HG03097 (cell line): ENCODE measurements at regions not wholly inside any gene's neighbourhood (a gene's known extent, or its start where the extent isn't known, plus 50 kb on each side); places are given as distances from the start of the nearest gene placed in this dataset.

ENCODE experiments used
- ATAC-seq: cut with Tn5 transposase; IDR thresholded peaks from one replicate; pipeline ENCODE4 v1.9.1; 2021; ENCODE audit not compliant: unreplicated experiment, low FRiP score

DNA sequence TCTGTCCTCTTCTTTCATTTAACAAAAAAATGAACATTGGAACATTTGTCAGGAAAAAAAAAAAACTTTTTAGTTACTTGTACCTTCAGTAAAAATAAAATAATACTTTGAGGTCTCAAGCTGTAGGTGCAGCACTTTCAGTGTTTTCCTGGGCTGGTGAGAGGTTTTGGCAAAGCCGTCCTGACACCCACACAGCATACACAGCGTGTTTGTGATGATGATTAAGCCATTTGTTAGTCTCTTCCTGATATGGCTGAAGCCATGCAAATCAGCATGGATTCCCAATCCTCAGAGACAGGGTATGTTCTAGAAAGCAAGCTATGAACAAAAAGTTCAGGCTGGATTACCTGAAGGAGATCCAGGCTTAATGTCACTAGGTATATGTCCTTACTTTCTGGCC, 236.8 kb downstream of the ZNF516 start:
- no peak for ATAC-seq

DNA sequence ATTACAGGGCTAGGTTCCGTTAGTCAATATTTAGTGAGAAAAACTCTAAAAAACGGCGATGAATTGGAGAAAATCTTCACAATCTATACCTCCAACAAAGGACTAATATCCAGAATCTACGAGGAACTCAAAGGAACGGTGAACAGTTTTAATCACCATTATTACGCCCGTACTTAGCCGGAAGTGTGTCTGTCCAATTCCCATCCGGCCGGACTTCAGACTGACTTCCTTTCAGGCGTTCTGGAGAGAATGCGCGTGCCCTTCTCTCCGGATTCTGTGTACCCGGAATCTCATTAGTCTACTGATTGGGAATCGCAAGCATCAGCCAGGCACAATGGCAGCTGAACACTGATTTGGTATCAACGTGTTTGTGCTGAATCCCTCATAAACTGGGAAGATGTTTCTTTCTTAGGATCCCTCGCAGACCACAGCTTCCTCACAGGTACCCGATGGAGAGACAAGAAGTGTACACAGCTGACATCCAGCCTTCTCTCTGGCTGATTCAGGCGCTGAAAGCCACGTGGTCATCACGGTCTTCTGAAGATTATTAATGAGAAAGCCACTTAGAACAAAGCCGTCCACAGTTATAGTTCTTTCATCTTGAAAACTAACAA, 239.9 kb downstream of the ZNF516 start:
- no peak for ATAC-seq

DNA sequence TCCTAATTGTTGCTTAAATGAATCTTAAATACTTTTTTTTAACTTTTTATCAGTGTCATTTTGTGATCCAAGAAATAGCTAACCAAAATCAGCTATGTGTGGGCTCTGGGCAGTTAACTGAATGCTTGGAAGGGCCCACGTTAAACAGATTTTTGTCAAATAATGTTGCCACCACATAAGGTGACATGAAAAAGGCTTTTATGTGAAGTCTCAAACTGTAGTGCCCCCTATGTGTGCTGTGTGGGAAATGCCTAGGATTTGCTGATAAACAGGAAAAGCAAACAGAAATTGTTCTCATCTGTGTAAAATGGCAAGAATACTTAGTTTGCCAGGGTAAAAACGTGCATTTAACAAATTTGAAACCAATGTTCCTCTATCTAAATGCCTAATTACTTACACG, 242.2 kb downstream of the ZNF516 start:
- ATAC-seq: no peak

DNA sequence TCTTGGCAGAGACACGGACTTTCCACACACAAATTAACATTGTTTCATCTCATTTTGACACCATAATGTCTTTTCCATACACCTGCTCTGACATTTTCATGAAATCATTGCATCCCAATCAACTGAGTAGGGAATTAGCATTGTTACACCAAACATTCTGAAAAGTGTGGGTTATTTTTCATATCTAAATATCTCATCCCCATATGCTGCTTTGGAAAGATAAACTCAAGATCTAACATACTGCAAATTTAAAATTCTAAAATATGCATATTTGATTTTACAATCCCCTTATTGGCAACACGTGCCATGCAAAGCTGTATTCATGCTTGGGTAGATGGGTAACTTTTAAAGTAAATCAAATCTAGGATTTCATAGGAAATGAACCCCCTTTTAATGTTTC, 242.9 kb downstream of the ZNF516 start:
- ATAC-seq: no peak

DNA sequence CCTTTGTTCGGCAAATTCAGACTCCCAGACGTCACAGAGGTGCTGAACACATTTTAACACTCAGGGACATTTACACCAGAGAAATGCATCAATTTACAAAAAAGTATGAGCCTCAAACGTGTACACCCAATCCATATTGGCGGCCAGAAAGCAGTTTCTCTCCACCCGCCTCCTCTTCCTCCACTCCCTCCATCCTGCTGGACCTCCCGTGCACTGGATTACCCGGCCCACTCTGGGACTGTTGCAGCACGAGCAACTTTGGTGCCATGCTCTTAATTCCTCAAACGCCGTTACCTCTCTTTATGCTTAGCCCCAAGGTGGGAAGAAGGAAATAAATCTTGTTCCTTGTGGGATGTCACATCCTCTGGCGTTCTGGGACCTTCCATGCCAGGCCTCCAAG, 243.4 kb downstream of the ZNF516 start:
- no peak for ATAC-seq

DNA sequence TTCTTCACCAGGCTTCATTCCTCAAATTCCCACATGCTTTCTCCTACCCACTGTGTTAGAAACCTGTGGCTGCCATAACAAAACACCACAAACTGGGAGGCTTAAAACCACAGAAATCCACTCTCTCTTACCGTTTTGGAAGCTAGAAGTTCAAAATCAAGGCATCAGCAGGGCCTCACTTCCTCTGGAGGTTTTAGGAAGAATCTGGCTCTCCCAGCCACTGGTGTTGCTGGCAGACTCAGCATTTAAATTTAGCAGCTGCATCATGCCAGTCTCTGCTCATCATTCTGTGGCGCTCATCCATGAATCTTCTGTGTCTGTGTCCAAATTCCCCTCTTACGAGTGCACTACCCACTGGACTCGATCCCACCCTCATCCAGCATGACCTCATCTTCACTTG, 248.5 kb downstream of the ZNF516 start:
- no peak for ATAC-seq

DNA sequence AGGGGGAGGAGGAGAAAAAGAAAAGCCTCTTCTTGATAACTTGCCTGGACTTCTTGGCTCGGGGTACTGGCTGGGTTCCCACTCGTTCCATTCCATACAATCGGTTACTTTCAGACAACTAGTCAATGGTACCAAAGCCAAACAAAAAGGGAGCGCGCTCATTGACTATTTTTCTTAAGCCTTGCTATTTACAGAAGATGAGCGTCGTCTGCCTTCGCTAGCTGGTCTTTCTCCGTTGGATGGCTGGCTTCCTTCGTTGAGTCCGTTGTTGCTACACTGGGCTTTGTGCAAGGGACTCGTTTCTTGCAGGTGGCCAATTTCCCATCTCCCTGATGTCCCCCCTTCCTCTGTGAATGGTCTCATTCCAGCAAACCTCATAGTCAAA, 260.4 kb downstream of the ZNF516 start:
- ATAC-seq: no peak

DNA sequence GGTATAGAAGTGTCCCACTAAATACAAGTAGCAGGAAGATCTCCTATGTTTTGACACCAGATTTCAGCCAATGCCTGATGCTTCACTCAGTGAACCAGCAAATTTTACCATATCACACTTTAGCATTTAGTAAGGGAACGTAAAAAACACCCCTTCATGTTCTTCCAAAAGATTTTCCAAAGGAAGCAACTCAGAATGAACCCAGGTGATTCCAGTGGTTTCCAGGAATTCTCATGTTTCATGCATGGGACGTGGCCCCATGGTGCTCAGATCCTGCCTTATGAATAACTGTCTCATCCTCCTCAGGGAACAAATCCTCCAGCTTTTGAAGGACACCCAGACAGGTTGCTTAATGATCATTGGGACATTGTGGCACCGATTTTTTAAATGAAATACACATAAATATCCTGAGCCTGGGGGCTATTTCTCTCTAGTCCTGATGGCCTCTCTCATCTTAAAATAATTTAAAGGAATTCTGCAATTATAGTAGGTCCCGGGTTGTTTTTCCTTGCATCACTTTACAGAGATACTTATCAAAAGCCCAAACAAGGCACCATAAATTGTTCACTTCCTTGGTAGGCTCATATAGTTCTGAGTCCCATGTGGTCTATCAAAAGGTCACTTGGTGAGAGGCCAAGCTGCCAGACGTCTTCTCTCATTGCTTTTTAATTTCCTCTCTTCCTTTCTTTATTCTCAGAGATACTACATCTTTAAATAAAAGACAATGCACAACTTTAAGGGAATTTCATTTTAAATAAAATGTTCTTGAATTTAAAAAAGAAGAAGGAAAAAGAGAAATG, 261.0 kb downstream of the ZNF516 start:
- ATAC-seq: no peak

DNA sequence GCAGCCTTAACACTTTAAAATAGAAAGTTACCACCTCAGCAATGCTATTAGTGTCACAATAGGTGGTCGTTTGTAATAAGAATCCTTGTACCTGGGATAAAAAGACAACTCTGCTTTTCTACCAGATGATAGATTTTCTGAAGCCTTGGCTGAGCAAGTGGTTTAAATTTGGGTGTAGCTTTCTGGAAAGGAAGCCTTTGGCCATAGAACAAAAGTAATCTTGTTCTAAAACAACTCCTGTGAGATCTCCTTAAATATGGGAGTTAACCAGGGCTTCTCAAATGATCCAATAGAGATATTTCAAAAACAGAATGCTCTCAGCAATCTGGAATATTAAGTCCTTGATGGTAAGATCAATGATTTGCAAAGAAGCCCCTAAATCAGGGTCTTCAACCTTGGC, 261.6 kb downstream of the ZNF516 start:
- ATAC-seq: no peak

DNA sequence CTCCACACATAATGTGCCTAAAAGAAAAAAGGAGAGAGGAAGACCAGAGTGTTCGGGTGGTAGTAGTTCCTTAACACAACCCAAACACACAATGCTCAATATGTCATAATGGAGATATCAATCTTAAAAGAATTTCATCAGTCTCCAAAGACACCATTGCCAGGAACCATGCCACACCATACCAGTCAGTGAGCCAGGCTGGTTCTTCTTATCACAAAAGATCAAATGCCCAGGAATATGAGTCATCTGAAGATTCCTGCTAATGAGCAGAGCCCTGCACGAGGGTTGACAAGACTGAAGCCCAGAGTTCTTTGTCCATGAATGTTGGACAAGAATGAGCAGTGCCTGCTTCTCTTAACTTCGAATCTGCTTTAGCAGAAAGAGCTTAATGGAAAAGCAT, 262.3 kb downstream of the ZNF516 start:
- ATAC-seq: no peak

DNA sequence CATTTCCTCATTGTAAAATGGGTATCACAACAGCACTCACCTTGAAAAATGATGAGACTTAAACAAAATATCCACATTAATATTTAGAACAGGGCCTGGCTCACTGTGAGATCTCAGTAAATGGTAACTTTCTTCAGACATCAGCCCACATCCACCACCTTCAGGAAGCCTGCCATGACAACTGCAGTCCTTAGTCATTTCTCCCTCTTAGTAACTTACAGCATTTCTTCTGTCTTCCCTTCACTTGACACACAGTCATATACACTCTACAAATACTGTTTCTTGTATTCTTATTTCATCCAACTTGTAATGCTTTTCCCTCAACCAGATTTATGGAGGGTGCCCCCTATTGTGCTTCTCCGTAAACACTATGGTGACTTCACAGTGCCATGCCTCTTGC, 263.0 kb downstream of the ZNF516 start:
- no peak for ATAC-seq

DNA sequence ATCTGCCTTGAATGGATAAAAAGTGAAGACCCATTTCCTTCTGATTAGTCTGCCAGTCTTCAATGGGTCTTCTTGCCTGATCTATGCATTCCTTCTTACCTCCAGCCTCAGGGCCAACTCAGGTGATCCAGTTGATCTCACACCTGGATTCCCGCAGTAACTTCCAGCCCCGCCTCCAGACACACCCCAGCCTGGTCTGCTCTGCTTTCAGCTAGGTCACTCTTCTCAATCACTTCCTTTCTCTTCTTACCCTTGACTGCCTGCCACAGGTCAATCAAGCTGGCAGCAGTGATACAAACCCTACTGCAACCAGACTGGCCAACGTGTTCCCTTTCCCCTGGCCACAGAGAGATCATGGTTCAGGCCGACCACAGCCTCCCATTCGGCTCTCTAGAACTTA, 263.6 kb downstream of the ZNF516 start:
- no peak for ATAC-seq

DNA sequence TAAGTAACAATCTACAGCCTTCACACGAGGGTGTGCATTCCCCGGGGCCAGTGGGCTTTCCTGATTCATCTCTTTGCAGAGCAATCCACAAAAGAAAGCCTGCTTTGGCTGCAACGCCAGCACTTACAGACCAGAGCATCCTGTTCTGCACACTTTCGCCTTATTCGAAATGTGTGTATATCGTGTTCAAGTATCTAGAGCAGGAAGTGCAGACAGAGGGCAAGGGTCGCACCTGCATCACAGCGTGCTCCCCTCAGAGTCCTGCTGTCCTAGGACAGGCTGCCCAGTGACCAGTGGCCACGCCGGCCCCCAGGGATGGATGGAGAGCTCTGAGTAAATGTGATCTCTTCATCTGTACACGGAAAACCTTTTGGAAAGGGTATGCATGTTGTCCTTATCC, 264.3 kb downstream of the ZNF516 start:
- no peak for ATAC-seq

DNA sequence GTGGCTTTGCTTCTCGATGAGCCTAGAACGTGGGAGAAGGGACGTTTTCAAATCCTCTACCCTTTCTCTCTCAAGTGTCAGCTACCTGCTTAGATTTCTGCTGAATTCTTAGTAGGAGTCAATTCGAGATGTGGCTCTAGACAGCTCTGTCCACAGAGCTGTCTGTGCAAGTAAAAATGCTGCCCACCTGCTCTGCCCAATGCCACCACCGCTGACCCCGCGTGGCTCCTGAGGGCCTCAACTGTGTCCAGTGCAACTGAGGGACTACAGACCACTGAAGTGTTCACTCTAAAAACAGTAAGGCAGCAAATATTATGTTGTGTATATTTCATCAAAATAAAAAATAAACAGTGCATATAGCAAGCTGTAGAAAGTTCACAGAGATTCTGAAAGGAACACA, 266.3 kb downstream of the ZNF516 start:
- no peak for ATAC-seq

DNA sequence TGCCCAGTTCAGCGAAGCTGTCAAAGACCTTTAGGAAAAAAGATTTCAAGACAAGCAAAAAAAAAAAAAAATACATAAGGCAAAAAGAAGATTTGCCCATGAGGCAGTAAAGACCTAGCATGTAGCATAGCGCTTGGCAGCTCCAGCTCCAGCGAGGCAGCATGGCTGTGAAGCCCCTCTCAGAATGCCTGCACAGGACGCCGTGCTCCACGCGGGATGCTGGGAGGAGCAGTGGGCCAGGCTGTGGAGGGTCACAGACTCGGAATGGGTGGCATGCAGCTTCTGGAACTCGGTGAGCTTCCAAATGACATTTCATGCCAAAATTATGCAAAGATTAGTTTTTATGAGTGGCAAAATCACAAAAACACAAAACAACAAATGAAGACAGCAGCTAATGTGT, 267.3 kb downstream of the ZNF516 start:
- no peak for ATAC-seq

DNA sequence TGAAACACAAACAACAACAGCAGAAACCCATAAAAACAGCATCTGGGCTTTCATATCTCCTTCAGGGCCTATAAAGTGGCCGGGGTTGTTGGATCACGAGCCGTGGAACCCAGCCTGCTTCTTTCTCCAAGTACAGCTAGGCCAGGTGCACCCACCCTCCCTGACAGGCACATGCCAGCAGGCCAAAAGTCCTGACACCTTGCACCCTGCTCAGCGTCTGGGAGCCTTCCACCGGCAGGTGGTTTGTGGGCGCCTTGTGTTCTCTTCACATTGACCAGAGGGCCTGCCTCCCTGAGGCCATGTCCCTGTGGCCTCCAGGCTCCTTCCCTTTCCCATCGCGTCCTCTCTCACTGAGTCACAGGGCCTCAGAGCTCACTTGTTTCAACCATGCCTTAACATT, 271.6 kb downstream of the ZNF516 start:
- no peak for ATAC-seq

DNA sequence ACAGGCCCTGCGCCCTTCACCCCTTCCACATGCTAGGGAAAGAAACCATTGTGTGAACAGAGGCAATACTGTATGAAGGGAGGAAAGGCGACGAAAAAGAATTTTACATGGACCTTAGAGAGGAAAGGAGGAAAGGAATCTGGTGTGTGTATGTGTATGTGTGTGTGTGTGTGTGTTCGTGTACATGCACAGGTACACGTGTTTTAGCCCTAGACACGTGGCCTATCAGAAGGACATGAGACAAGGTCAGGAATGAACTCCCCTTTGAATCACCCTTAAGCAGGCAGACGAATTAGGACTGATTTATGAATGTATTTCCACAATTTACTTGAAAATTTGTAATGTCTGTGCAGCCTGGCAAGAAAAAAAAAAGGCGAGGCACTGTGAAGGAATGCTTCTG, 276.0 kb downstream of the ZNF516 start:
- no peak for ATAC-seq

DNA sequence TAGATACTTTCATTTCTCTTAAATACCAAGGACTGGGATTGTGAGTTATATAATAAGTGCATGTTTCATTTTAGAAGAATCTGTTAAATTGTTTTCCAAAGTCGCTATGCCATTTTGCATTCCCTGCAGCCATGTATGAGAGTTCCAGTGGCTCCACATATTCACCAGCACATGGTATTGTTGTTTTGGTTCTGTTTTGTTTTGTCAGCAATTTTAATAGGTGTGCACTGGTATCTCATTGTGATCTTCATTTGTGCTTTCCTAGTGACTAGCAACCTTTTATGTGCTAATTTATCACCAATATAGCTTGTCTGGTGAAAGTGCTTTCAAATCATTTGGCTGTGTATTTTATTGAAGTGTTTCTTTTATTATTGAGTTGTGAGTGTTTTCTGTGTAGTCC, 278.9 kb downstream of the ZNF516 start:
- ATAC-seq: no peak

DNA sequence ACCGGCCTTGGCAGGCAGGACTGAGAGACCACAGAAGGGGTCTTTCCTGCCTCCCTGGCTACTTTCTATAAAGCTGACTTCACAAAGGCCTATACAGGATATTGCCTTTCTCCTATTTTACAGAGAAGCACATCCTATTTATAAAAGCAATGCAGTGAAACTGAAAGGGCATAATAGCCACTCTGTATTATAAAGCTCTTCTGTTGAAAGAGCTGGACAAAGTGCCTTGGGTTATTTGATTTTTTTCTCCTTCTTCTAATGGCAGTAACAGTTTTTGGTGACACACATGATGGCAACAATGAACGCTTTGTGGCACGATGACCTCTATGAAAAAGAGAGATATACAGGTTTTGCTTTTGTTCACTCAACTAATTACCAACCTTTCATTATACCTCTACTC, 281.1 kb downstream of the ZNF516 start:
- no peak for ATAC-seq

DNA sequence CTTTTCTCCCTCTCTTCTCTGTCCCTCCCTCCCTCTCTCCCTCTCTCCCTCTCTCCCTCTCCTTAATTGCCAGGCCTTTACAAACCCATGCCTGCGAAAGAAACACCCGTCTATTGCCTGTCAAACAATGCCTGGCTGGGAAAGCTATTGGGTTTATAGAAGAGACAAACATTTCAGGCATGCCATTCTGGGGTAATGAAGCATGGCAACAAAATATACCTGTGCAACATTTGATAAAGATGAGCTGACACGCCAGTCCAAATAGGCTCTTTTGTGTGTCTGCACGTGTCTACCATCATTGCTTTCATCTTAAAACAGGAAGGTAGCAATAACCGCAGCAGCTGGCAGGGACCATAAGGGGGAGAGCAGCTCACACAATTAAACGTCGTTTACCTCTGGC, 282.1 kb downstream of the ZNF516 start:
- no peak for ATAC-seq

DNA sequence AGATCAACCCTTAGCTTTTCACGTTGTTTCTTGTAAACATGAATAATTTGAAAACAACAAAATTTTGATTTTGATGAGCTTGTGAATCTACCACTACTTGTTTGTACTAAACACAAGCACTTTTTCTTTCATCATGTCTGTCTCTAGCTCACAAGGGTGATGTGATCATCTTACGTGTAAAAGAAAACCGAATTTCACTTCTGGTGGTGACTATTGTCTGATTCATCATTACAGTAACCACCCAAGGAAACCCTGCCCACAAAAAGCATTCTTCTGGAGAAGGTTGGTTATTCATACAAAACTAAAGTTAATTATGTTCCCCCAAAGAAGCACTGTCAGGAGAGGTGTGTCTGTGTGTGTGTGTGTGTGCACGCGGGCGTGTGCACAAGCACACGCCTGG, 285.4 kb downstream of the ZNF516 start:
- no peak for ATAC-seq

DNA sequence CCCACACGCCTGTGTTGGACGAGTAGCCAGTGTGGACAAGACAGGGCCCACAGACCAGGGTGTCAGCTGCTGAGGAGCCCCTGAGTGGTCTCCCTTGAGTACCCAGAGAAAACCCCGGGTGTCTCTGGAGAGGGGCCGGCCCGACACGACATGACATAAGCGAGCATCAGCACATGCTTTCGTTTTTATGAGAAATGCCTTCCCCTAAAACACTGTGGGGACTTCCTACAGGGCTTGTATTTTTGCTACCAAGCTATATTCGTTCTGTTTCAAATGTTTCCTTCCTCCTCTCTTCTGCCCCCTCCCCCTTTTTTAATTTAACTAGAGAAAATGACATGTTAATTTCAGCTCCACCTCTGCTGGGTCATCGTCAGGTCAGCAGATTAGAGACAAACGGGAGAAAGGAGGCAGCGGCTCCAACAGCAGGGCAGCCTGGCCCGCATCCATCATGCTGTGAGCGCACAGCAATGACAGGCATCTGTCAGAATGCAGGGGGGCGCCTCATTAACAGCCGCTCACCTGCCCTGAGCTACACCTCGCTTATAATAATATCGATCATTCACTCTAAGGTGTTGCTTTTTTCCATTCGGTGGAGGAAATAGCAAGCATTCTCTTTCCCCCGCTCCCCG, 286.2 kb downstream of the ZNF516 start:
- no peak for ATAC-seq
